B cell (primary cell): ENCODE measurements at regions not wholly inside any gene's neighbourhood (a gene's known extent, or its start where the extent isn't known, plus 50 kb on each side); places are given as distances from the start of the nearest gene placed in this dataset.

ENCODE experiments used
- ATAC-seq: fragments of 200-7000 bp; cut with Tn5 transposase; one replicate; pipeline ENCODE4 v1.10.0; 2021; ENCODE audit warnings: low read depth, mild to moderate bottlenecking, moderate number of reproducible peaks, moderate library complexity
- CTCF ChIA-PET: fragments of 350-600 bp; sonication (Branson Sonifier 250); formaldehyde crosslinking; loops from one replicate; lab custom pipeline; 2021; ENCODE audit warnings: antibody characterized with exemption, inconsistent platforms; lab: Charles Lee
- POLR2A ChIA-PET: fragments of 350-600 bp; sonication (Branson Sonifier 250); formaldehyde crosslinking; loops from one replicate; lab custom pipeline; 2021; ENCODE audit warnings: antibody characterized with exemption; lab: Charles Lee
- DNase-seq: peaks from one replicate; pipeline ENCODE4 v3.0.0; 2013
- H2AFZ ChIP-seq: 2 replicates; pipeline ENCODE4 v1.6.1; 2012; ENCODE audit warnings: mild to moderate bottlenecking, low read depth, low read length; ENCODE audit not compliant: insufficient read depth, poor library complexity, severe bottlenecking
- H3K27ac ChIP-seq, 2 donors: 1 replicate in 1 of 2; 2 replicates in 1 of 2; pipeline ENCODE4 v1.5.1; 2012 to 2013; ENCODE audit warnings: low read length in 2 of 2, mild to moderate bottlenecking in 2 of 2, moderate library complexity in 1 of 2
- H3K27me3 ChIP-seq, 4 experiments: fragments of 200-600 bp in 1 of 4; sonication (generic) in 1 of 4; replicated peaks in 1 of 4; 1 replicate in 2 of 4; 2 replicates in 2 of 4; pipeline versions ENCODE4 v1.6.1 to v1.7.0; 2013 to 2016; ENCODE audit warnings: low read length in 3 of 4, mild to moderate bottlenecking in 2 of 4, mixed read lengths in 1 of 4, moderate library complexity in 1 of 4; ENCODE audit not compliant: insufficient read depth in 4 of 4, control insufficient read depth in 3 of 4; ENCODE audit errors: control extremely low read depth in 1 of 4
- H3K36me3 ChIP-seq, 2 experiments: replicated peaks in 1 of 2; 1 replicate in 1 of 2; 2 replicates in 1 of 2; pipeline versions ENCODE4 v1.6.1 to v1.7.1; 2013; ENCODE audit warnings: low read length in 1 of 2; ENCODE audit not compliant: insufficient read depth in 2 of 2, control insufficient read depth in 1 of 2; ENCODE audit errors: control extremely low read depth in 1 of 2, extremely low read depth in 1 of 2
- H3K4me1 ChIP-seq, 2 donors: fragments of 200-600 bp in 1 of 2; sonication (generic) in 1 of 2; 1 replicate in 1 of 2; 2 replicates in 1 of 2; pipeline versions ENCODE4 v1.5.1 to v1.6.1; 2013 to 2017; ENCODE audit warnings: low read length in 2 of 2; ENCODE audit not compliant: control insufficient read depth in 2 of 2, insufficient read depth in 2 of 2
- H3K4me2 ChIP-seq: replicated peaks from 2 replicates; pipeline ENCODE3; 2012; ENCODE audit warnings: mild to moderate bottlenecking, low read depth, low read length; ENCODE audit not compliant: poor library complexity, severe bottlenecking
- H3K4me3 ChIP-seq, 5 experiments: fragments of 200-600 bp in 1 of 5; sonication (generic) in 1 of 5; 1 replicate in 3 of 5; 2 replicates in 2 of 5; pipeline versions ENCODE4 v1.5.1 to v1.7.0; 2011 to 2016; ENCODE audit warnings: low read length in 4 of 5, mild to moderate bottlenecking in 4 of 5, low read depth in 2 of 5, control low read depth in 1 of 5, moderate library complexity in 1 of 5; ENCODE audit not compliant: insufficient read depth in 1 of 5; ENCODE audit errors: control extremely low read depth in 1 of 5, extremely low read depth in 1 of 5
- H3K79me2 ChIP-seq: fragments of 200-600 bp; sonication (generic); one replicate; pipeline ENCODE4 v1.6.0; 2016; ENCODE audit warnings: low read length; ENCODE audit not compliant: control insufficient read depth, insufficient read depth
- H3K9ac ChIP-seq: fragments of 200-600 bp; sonication (generic); 2 replicates; pipeline ENCODE4 v1.6.1; 2017; ENCODE audit warnings: mild to moderate bottlenecking, low read length, moderate library complexity
- H3K9me3 ChIP-seq, 3 donors: one replicate each; pipeline versions ENCODE4 v1.6.1 to v1.7.1; 2013; ENCODE audit warnings: low read length in 2 of 3; ENCODE audit not compliant: control insufficient read depth in 2 of 3, insufficient read depth in 1 of 3; ENCODE audit errors: control extremely low read depth in 1 of 3
- H4K20me1 ChIP-seq: 2 replicates; pipeline ENCODE4 v1.6.0; 2012; ENCODE audit warnings: mild to moderate bottlenecking, low read length; ENCODE audit not compliant: insufficient read depth, control insufficient read depth, poor library complexity, severe bottlenecking
- H3K27ac Mint-ChIP-seq: one replicate; pipeline ENCODE4 v1.8.0; 2021; ENCODE audit warnings: mixed read lengths
- H3K27me3 Mint-ChIP-seq: one replicate; pipeline ENCODE4 v1.8.0; 2021; ENCODE audit warnings: mixed read lengths
- H3K4me1 Mint-ChIP-seq: one replicate; pipeline ENCODE4 v1.8.0; 2021; ENCODE audit warnings: mixed read lengths
- H3K4me3 Mint-ChIP-seq: one replicate; pipeline ENCODE4 v1.8.0; 2021; ENCODE audit warnings: mixed read lengths
- H3K9me3 Mint-ChIP-seq: one replicate; pipeline ENCODE4 v1.8.0; 2022; ENCODE audit warnings: mixed read lengths; ENCODE audit not compliant: insufficient read depth
- EZH2 ChIP-seq: IDR thresholded peaks from 2 replicates; pipeline ENCODE4 v1.6.1; 2012; ENCODE audit warnings: borderline replicate concordance, low read depth, mild to moderate bottlenecking, moderate library complexity, low read length; ENCODE audit not compliant: insufficient read depth, poor library complexity, severe bottlenecking
- WGBS: methylation state at CpG from one replicate; pipeline ENCODE4 v1.1.5; 2013; ENCODE audit warnings: missing lambda C conversion rate; ENCODE audit not compliant: insufficient coverage; 5-methylcytosine and 5-hydroxymethylcytosine counted together
- intact Hi-C: fragments of 100-400 bp; cut with micrococcal nuclease; formaldehyde crosslinking; loops from one replicate; pipeline ENCODE4 v1.10.0; 2022
- TF ChIP-seq, protein P1 (sequence below): fragments of 200-600 bp; IDR thresholded peaks from one replicate; pipeline ENCODE4 v1.8.0; 2022; ENCODE audit warnings: antibody characterized with exemption, mild to moderate bottlenecking

DNA sequence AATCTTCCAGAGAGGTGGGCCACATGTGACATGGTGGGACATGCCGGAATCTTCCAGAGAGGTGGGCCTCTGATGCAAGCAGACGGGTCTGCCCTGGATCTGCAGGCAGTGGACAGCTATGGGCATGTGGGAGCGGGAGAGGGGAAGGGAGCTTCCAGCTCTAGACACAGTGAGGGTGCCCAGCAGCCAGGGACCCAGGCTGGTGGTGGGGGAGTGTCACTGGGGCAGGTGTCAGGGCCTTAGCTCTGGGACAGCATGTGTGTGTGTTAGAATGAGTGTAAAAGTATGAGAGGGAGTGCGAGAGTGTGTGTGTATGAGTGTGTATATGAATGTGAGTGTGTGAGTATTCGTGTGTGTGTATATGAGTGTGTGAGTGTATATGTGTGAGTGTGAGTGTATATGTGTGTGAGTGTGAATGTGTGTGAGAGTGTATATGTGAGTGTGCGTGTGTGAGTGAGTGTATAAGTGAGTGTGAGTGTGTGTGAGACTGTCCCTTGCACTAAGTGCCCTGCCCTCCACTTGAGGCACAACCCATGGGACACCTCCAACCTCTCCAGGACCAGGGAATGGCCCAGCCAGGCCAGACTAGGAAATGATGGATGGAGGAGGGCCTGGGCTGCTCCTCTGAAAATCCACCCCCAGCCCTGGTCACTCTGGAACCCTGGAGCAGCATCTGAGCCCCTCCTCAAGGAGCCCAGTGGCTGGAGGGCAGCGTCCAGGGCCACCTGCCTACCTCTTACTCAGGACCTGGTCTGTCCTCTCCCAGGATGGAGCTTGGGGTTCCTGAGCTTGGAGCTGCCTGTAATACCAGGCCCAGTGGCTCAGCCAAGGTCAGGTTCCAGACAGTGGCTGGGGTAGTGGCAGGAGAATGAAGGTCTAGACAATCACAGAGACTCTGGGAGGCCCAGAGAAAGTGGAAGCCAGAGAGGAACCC, 122.2 kb downstream of the C9orf50 start:
- POLR2A ChIA-PET: interaction anchor here (0.9 kb wide), 1 partner anchor 40 kb away, joined by 3 read pairs; no protein-coding TSS in a partner anchor
- Histone ChIP-seq H3K27me3 (peaks cover 0 to 29% (median 11%) of the 10 kb centered on the region in 4 experiments), H3K4me2 (no peak overlapping the region), H3K79me2 (no peaks in the 10 kb centered on the region), H3K9me3 (peaks cover 0 to 10% (median 0%) of the 10 kb centered on the region in 3 donors), H2AFZ (no peak overlapping the region), H3K36me3 (no peaks in the 10 kb centered on the region), H3K9ac (no peak overlapping the region), H3K4me1 (peaks cover 20 to 21% of the 10 kb centered on the region in 2 donors), H3K4me3 (no peak overlapping the region), H4K20me1 (no peaks in the 10 kb centered on the region), H3K27ac (no peak overlapping the region)
- Mint-ChIP-seq H3K9me3 (no peaks in the 10 kb centered on the region), H3K27me3 (peaks cover 6% of the 10 kb centered on the region), H3K4me3 (no peak overlapping the region), H3K27ac (no peak overlapping the region), H3K4me1 (peaks cover 16% of the 10 kb centered on the region)
- CTCF ChIA-PET: no interaction called here
- ATAC-seq: no peak
- TF ChIP-seq EZH2: no peak
- TF ChIP-seq, protein P1, sequence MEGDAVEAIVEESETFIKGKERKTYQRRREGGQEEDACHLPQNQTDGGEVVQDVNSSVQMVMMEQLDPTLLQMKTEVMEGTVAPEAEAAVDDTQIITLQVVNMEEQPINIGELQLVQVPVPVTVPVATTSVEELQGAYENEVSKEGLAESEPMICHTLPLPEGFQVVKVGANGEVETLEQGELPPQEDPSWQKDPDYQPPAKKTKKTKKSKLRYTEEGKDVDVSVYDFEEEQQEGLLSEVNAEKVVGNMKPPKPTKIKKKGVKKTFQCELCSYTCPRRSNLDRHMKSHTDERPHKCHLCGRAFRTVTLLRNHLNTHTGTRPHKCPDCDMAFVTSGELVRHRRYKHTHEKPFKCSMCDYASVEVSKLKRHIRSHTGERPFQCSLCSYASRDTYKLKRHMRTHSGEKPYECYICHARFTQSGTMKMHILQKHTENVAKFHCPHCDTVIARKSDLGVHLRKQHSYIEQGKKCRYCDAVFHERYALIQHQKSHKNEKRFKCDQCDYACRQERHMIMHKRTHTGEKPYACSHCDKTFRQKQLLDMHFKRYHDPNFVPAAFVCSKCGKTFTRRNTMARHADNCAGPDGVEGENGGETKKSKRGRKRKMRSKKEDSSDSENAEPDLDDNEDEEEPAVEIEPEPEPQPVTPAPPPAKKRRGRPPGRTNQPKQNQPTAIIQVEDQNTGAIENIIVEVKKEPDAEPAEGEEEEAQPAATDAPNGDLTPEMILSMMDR: no peak
- DNase-seq: no peak
- intact Hi-C loops: no loop called here
- WGBS: 94% methylated on average over 7 of the region's 7 CpGs
